Pancreas (tissue), 10 donors: ENCODE measurements at regions not wholly inside any gene's neighbourhood (a gene's known extent, or its start where the extent isn't known, plus 50 kb on each side); places are given as distances from the start of the nearest gene placed in this dataset.
A peak's percentile ranks its signal among the peaks of the same experiment; 100 is the strongest.

Source experiments
- ATAC-seq, 4 donors: fragments of 200-7000 bp; cut with Tn5 transposase; one replicate each; pipeline versions ENCODE4 v1.8.0 to v1.9.1; 2020; ENCODE audit warnings: mild to moderate bottlenecking in 4 of 4, moderate library complexity in 4 of 4
- DNase-seq, 6 donors: peaks; one replicate each; pipeline ENCODE4 v3.0.0-alpha.2; 2020
- FAIRE-seq: peaks from 2 replicates; lab custom pipeline; 2012; peaks lifted over from hg19 to GRCh38; lab: Jason Lieb, UNC
- H3K27ac ChIP-seq, 4 donors: fragments of 200-600 bp; sonication (generic); 1 replicate in 3 of 4; 2 replicates in 1 of 4; pipeline versions ENCODE4 v1.5.0 to v1.8.0; 2020
- H3K27me3 ChIP-seq, 4 donors: fragments of 200-600 bp; one replicate each; pipeline ENCODE4 v1.8.0; 2021
- H3K36me3 ChIP-seq, 3 donors: fragments of 200-600 bp; sonication (generic) in 1 of 3; one replicate each; pipeline versions ENCODE4 v1.5.0 to v1.8.0; 2020 to 2021
- H3K4me1 ChIP-seq, 3 donors: fragments of 200-600 bp; one replicate each; pipeline ENCODE4 v1.8.0; 2021
- H3K4me3 ChIP-seq, 4 donors: fragments of 200-600 bp; sonication (generic) in 2 of 4; one replicate each; pipeline versions ENCODE4 v1.5.0 to v1.8.0; 2020 to 2021
- H3K9me3 ChIP-seq, 4 donors: fragments of 200-600 bp; one replicate each; pipeline ENCODE4 v1.8.0; 2021
- WGBS, 2 donors: extraction: QIAGEN DNeasy Blood & Tissue Kit; methylation state at CpG; one replicate each; pipeline ENCODE4 v1.1.7; 2013; 5-methylcytosine and 5-hydroxymethylcytosine counted together
- intact Hi-C, 3 donors: fragments of 100-400 bp; cut with DNase I; formaldehyde crosslinking; loops; one replicate each; pipeline versions ENCODE4 v1.11.1 to v1.14.2; 2022
- TF ChIP-seq, protein P1 (sequence below), 4 donors: fragments of 200-600 bp; sonication (generic) in 3 of 4; IDR thresholded peaks; one replicate each; pipeline versions ENCODE4 v1.5.0 to v1.8.0; 2021; ENCODE audit warnings: antibody characterized with exemption in 4 of 4
- donor health status: healthy with polysubstance abuse.
- donor health status: DM: no; HTN: no; CAD: no; lungs with moderate emphysema.
- donor health status: DM: no; HTN: no; CAD: no.
- donor health status: control.
- donor health status: control.
- donor health status: Bipolar disorder and iron deficiency.
- donor health status: DM: yes; HTN: yes; CAD: no.
- donor health status: DM: no; HTN: no; CAD: no.
- donor health status: DM: no; HTN: no; CAD: no.
- donor health status: DM: yes; HTN: yes; CAD: no.

DNA sequence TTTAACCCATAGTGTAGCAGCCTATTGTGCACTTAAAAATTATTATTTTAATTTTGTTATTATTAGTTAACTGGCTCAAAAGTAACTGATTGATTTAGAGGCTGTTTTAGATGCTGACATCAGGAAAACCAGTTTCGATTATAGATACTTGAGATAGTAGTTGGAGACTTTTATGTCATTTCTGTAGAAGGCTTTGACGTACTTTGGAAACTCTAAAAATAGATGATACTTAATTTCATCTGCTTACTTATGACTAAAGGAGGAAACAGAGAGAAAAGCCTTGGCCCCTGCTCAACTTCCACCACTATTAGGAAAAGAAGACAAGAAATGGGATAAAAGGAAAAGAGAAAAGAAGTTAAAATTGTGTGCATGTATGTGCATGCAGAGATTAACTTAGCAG lies 219.3 kb upstream of the HMGA2 start:
- WGBS, 2 donors: 85 to 86% methylated on average over 2 of the region's 2 CpGs
- intact Hi-C loops: no loop called here
- DNase-seq (no peak), ATAC-seq (no peak), FAIRE-seq (no peak)
- Histone ChIP-seq H3K27me3 (no peaks in the 10 kb centered on the region), H3K36me3 (no peaks in the 10 kb centered on the region), H3K9me3 (no peaks in the 10 kb centered on the region), H3K4me1 (peaks cover 0 to 6% (median 0%) of the 10 kb centered on the region in 3 donors), H3K27ac (no peak overlapping the region), H3K4me3 (no peak overlapping the region)
- TF ChIP-seq, protein P1, sequence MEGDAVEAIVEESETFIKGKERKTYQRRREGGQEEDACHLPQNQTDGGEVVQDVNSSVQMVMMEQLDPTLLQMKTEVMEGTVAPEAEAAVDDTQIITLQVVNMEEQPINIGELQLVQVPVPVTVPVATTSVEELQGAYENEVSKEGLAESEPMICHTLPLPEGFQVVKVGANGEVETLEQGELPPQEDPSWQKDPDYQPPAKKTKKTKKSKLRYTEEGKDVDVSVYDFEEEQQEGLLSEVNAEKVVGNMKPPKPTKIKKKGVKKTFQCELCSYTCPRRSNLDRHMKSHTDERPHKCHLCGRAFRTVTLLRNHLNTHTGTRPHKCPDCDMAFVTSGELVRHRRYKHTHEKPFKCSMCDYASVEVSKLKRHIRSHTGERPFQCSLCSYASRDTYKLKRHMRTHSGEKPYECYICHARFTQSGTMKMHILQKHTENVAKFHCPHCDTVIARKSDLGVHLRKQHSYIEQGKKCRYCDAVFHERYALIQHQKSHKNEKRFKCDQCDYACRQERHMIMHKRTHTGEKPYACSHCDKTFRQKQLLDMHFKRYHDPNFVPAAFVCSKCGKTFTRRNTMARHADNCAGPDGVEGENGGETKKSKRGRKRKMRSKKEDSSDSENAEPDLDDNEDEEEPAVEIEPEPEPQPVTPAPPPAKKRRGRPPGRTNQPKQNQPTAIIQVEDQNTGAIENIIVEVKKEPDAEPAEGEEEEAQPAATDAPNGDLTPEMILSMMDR (IDR thresholded peaks at IDR 0.05): no peak

DNA sequence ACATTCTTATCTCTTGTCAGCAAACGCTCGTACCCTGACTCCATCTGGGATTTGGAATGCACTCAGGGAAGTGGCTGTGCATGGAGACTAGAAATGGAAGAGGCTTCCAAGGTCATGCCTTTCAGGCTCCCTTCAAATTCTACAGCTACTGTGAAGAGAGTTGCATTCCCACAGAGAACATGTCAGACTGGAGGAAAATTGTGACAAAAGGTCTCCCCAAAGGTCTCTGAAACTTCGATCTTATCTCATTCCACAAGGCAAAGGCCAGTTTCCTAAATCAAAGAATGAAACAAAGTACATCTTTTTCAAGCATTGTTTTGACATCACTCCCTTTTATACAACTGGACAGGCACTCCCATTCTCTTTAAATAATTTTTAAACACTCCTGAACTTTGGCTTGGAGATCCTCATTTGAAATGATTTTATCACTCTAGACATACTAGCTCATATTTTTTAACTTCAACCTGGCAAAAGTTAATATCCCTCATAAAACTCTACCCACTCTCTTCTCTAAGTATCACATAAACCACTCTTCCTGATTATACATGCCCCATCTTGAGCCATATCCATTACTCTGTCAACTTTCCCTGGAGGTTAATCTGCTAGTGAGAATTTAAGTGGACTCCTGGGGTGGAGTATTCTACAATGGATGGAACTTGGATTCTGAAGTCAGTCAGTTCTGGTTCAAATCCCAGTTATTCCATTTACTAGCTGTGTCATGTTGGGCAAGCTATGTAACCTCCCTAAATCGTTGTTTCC lies 218.1 kb upstream of the HMGA2 start:
- ATAC-seq: no peak
- WGBS, 2 donors: 29 to 37% methylated on average over 4 of the region's 4 CpGs
- intact Hi-C loops: no loop called here

DNA sequence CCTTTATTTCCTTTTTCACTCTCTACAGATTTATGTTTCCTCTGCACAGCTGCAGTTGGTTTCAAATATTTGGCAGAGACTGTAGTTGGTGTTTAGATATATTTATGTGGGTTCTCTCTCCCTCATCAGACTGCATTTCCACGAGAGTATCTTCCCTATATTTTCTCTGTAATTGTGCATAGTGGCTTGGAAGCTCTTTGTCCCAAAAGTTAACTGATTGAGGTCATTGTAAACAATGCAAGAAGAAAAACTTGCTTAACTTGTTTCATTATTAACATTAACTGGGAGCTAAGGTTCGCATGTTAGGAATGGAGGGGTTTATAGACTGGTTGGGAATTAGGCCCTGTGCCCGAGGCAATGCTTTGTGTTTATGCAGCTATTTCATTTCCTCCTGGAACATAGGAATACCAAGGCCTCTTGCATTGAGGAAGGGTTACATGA lies 216.9 kb upstream of the HMGA2 start:
- intact Hi-C loops: no loop called here
- H3K4me3 ChIP-seq: no peak overlapping the region
- no peaks in the 10 kb centered on the region for H3K27me3 ChIP-seq
- DNase-seq: peak in 1 of 6 donors; percentile 26
- WGBS, 2 donors: 23 to 24% methylated on average over 3 of the region's 3 CpGs
- H3K9me3 ChIP-seq: no peaks in the 10 kb centered on the region
- H3K27ac ChIP-seq: peak overlapping the region in 2 of 4 donors; percentile 29 to 50
- H3K4me1 ChIP-seq: peaks cover 0 to 6% (median 0%) of the 10 kb centered on the region in 3 donors
- ATAC-seq: peak in 3 of 4 donors; percentile 38 to 54 (median 51)
- FAIRE-seq: no peak
- H3K36me3 ChIP-seq: no peaks in the 10 kb centered on the region
- TF ChIP-seq, protein P1 (IDR thresholded peaks at IDR 0.05): no peak

More for the DNA sequence above, 218.1 kb upstream of the HMGA2 start:
- no peaks in the 10 kb centered on the region for H3K27me3 ChIP-seq
- FAIRE-seq (no peak), DNase-seq (no peak)
- no peaks in the 10 kb centered on the region for H3K36me3 ChIP-seq
- TF ChIP-seq, protein P1 (IDR thresholded peaks at IDR 0.05): no peak
- H3K4me3 ChIP-seq: no peak overlapping the region
- peaks cover 0 to 6% (median 0%) of the 10 kb centered on the region in 3 donors for H3K4me1 ChIP-seq
- H3K27ac ChIP-seq: no peak overlapping the region
- no peaks in the 10 kb centered on the region for H3K9me3 ChIP-seq

DNA sequence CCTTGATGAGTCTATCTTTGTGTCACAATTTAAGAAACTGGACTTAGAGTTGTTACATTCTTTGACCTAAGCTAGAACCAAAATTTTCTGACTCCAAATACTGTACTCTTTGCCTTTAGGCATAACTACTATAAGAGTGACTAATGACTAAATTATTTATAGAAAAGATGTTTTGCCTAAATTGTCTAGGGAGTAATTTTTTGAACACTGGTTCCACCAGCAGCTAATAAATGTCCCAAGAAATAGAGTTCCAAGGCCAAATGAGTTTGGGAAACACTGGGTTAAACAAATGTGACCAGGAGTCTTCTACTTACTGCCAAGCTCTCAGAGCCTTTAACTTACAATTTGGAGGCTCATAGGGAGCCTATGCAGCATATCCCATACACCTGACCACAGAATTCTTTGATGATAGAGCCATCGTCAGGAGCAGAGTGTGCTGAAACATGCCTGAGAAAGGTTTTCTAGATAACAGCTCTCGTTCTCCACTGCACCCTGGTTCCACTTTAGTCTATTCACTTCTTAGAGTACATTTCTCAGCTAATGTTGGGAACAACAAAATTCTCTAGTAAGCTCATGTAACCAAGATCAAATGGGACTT lies 215.9 kb upstream of the HMGA2 start:
- FAIRE-seq (no peak), ATAC-seq (no peak)
- whole genome bisulfite sequencing, 2 donors: 82 to 94% methylated on average over 2 of the region's 2 CpGs

More for the DNA sequence above, 215.9 kb upstream of the HMGA2 start:
- intact Hi-C loops: no loop called here
- Histone ChIP-seq H3K4me3 (no peak overlapping the region), H3K4me1 (no peaks in the 10 kb centered on the region), H3K9me3 (no peaks in the 10 kb centered on the region), H3K36me3 (no peaks in the 10 kb centered on the region), H3K27ac (peak overlapping the region in 1 of 4 donors; percentile 50), H3K27me3 (no peaks in the 10 kb centered on the region)
- TF ChIP-seq, protein P1 (IDR thresholded peaks at IDR 0.05): no peak
- no peak for DNase-seq
